H1 (cell line): ENCODE measurements at regions not wholly inside any gene's neighbourhood (a gene's known extent, or its start where the extent isn't known, plus 50 kb on each side); places are given as distances from the start of the nearest gene placed in this dataset.

Experiments used
- CTCF ChIA-PET: fragments of 300-600 bp; sonication (Branson Sonifier 250); formaldehyde crosslinking; loops from one replicate; lab custom pipeline; 2021; ENCODE audit not compliant: partially characterized antibody; lab: Charles Lee
- POLR2A ChIA-PET: fragments of 300-600 bp; sonication (Branson Sonifier 250); formaldehyde crosslinking; loops from one replicate; lab custom pipeline; 2021; ENCODE audit warnings: inconsistent platforms; ENCODE audit not compliant: partially characterized antibody; lab: Charles Lee
- DNase-seq, 2 experiments: peaks; one replicate each; pipeline versions ENCODE4 v3.0.0 to v3.0.0-alpha.2; 2010 to 2022; ENCODE audit warnings: low spot score in 2 of 2, low read depth in 1 of 2, mixed read lengths in 1 of 2
- FAIRE-seq: peaks from 2 replicates; lab custom pipeline; 2011; peaks lifted over from hg19 to GRCh38; lab: Jason Lieb, UNC
- H2AFZ ChIP-seq: 2 replicates; pipeline ENCODE4 v1.8.1; 2012; ENCODE audit warnings: low read length, inconsistent platforms
- H2AK5ac ChIP-seq: 2 replicates; pipeline ENCODE4 v1.6.1; 2013; ENCODE audit warnings: low read depth, low read length
- H2BK120ac ChIP-seq: replicated peaks from 2 replicates; pipeline ENCODE3; 2013; ENCODE audit warnings: low read depth, low read length, inconsistent platforms
- H2BK12ac ChIP-seq: 2 replicates; pipeline ENCODE4 v1.6.1; 2013; ENCODE audit warnings: low read depth, low read length
- H2BK15ac ChIP-seq: 2 replicates; pipeline ENCODE4 v1.6.1; 2013; ENCODE audit warnings: low read length
- H2BK20ac ChIP-seq: 2 replicates; pipeline ENCODE4 v1.6.1; 2013; ENCODE audit warnings: low read length
- H2BK5ac ChIP-seq: 2 replicates; pipeline ENCODE4 v1.6.1; 2013; ENCODE audit warnings: low read depth, low read length
- H3K14ac ChIP-seq: 2 replicates; pipeline ENCODE4 v1.6.1; 2013; ENCODE audit warnings: inconsistent platforms; ENCODE audit not compliant: insufficient read length
- H3K18ac ChIP-seq: 2 replicates; pipeline ENCODE4 v1.6.1; 2013; ENCODE audit warnings: low read length; ENCODE audit errors: extremely low read depth
- H3K23ac ChIP-seq: 2 replicates; pipeline ENCODE4 v1.6.1; 2013; ENCODE audit warnings: inconsistent platforms; ENCODE audit not compliant: insufficient read length
- H3K23me2 ChIP-seq: 2 replicates; pipeline ENCODE4 v1.6.1; 2013; ENCODE audit warnings: low read depth, low read length
- H3K27ac ChIP-seq: 2 replicates; pipeline ENCODE4 v1.6.1; 2011; ENCODE audit warnings: low read depth, low read length, inconsistent platforms
- H3K27me3 ChIP-seq, 4 experiments: replicated peaks in 1 of 4; 1 replicate in 1 of 4; 2 replicates in 3 of 4; pipeline versions ENCODE4 v1.6.1 to v1.8.1; 2011 to 2013; ENCODE audit warnings: low read length in 3 of 4, mild to moderate bottlenecking in 3 of 4, inconsistent platforms in 2 of 4, mixed read lengths in 2 of 4, moderate library complexity in 1 of 4; ENCODE audit not compliant: control insufficient read depth in 3 of 4, insufficient read depth in 3 of 4; ENCODE audit errors: extremely low read depth in 1 of 4
- H3K36me3 ChIP-seq, 4 experiments: 2 replicates each; pipeline versions ENCODE4 v1.6.1 to v1.8.1; 2011 to 2013; ENCODE audit warnings: mild to moderate bottlenecking in 4 of 4, low read length in 3 of 4, moderate library complexity in 2 of 4, control low read depth in 1 of 4, inconsistent platforms in 1 of 4; ENCODE audit not compliant: insufficient read depth in 4 of 4, control insufficient read depth in 2 of 4
- H3K4ac ChIP-seq: replicated peaks from 2 replicates; pipeline ENCODE3; 2013; ENCODE audit warnings: low read length, low read depth, mixed read lengths, inconsistent platforms; ENCODE audit not compliant: insufficient read length
- H3K4me1 ChIP-seq, 4 experiments: replicated peaks in 1 of 4; 1 replicate in 1 of 4; 2 replicates in 3 of 4; pipeline versions ENCODE4 v1.6.1 to v1.8.1; 2011 to 2013; ENCODE audit warnings: low read length in 3 of 4, inconsistent platforms in 2 of 4, mixed read lengths in 1 of 4; ENCODE audit not compliant: insufficient read depth in 4 of 4, control insufficient read depth in 3 of 4
- H3K4me2 ChIP-seq, 2 experiments: 2 replicates each; pipeline versions ENCODE4 v1.6.1 to v1.8.1; 2011 to 2013; ENCODE audit warnings: low read depth in 2 of 2, low read length in 2 of 2, control low read depth in 1 of 2, inconsistent platforms in 1 of 2, mild to moderate bottlenecking in 1 of 2; ENCODE audit not compliant: insufficient read depth in 1 of 2
- H3K4me3 ChIP-seq, 4 experiments: fragments of 200-600, 300-600 bp in 1 of 4; sonication (generic), shearing (Covaris generic), sonication (Bioruptor Twin) in 1 of 4; 2 replicates each; pipeline versions ENCODE4 v1.5.1 to v1.8.1; 2011 to 2016; ENCODE audit warnings: low read length in 4 of 4, low read depth in 3 of 4, control low read depth in 2 of 4, inconsistent platforms in 2 of 4, mild to moderate bottlenecking in 2 of 4, mixed read lengths in 1 of 4, moderate library complexity in 1 of 4; ENCODE audit not compliant: insufficient read depth in 2 of 4; ENCODE audit errors: extremely low read depth in 1 of 4
- H3K56ac ChIP-seq: replicated peaks from 2 replicates; pipeline ENCODE3; 2013; ENCODE audit warnings: low read depth, mild to moderate bottlenecking, mixed read lengths, low read length, inconsistent platforms; ENCODE audit not compliant: insufficient read length
- H3K79me1 ChIP-seq: 2 replicates; pipeline ENCODE4 v1.6.1; 2013; ENCODE audit warnings: low read depth, low read length, control low read depth
- H3K79me2 ChIP-seq, 2 experiments: 2 replicates each; pipeline versions ENCODE4 v1.6.1 to v1.8.1; 2012 to 2013; ENCODE audit warnings: low read length in 2 of 2, mild to moderate bottlenecking in 2 of 2, inconsistent platforms in 1 of 2; ENCODE audit not compliant: insufficient read depth in 2 of 2, control insufficient read depth in 1 of 2
- H3K9ac ChIP-seq, 4 experiments: replicated peaks in 1 of 4; 1 replicate in 1 of 4; 2 replicates in 3 of 4; pipeline versions ENCODE4 v1.6.1 to v1.8.1; 2011 to 2013; ENCODE audit warnings: low read depth in 3 of 4, low read length in 3 of 4, control low read depth in 2 of 4, mild to moderate bottlenecking in 2 of 4, moderate library complexity in 2 of 4, inconsistent platforms in 1 of 4; ENCODE audit errors: extremely low read depth in 1 of 4
- H3K9me3 ChIP-seq, 2 experiments: 2 replicates each; pipeline versions ENCODE4 v1.6.1 to v1.8.1; 2012 to 2013; ENCODE audit warnings: mild to moderate bottlenecking in 2 of 2, moderate library complexity in 2 of 2, control low read depth in 1 of 2, inconsistent platforms in 1 of 2, low read depth in 1 of 2, low read length in 1 of 2, mixed read lengths in 1 of 2; ENCODE audit not compliant: insufficient read depth in 2 of 2
- H4K20me1 ChIP-seq, 2 experiments: replicated peaks in 1 of 2; 2 replicates each; pipeline versions ENCODE3 to v1.8.1; 2011 to 2013; ENCODE audit warnings: inconsistent platforms in 2 of 2, low read length in 2 of 2, mild to moderate bottlenecking in 1 of 2; ENCODE audit not compliant: insufficient read depth in 2 of 2, control insufficient read depth in 1 of 2
- H4K5ac ChIP-seq: 2 replicates; pipeline ENCODE4 v1.6.1; 2013; ENCODE audit warnings: low read length, low read depth, mixed read lengths, inconsistent platforms; ENCODE audit not compliant: insufficient read length
- H4K8ac ChIP-seq: 2 replicates; pipeline ENCODE4 v1.8.0; 2013; ENCODE audit warnings: mild to moderate bottlenecking, moderate library complexity, low read length, inconsistent platforms; ENCODE audit not compliant: insufficient read depth; ENCODE audit errors: extremely low read depth
- H4K91ac ChIP-seq: replicated peaks from 2 replicates; pipeline ENCODE3; 2013; ENCODE audit warnings: low read length, mixed read lengths, inconsistent platforms; ENCODE audit not compliant: insufficient read length
- CEBPB ChIP-seq: IDR thresholded peaks from 2 replicates; pipeline ENCODE4 v1.6.1; 2012; ENCODE audit warnings: low read depth, low read length
- CHD1 ChIP-seq: IDR thresholded peaks from 2 replicates; pipeline ENCODE4 v1.6.1; 2012; ENCODE audit warnings: low read depth, low read length, improper control_type of control experiment
- CTBP2 ChIP-seq: IDR thresholded peaks from 2 replicates; pipeline ENCODE4 v1.7.0; 2011; ENCODE audit warnings: borderline replicate concordance, mild to moderate bottlenecking, moderate library complexity, mixed read lengths, low read length; ENCODE audit not compliant: insufficient read depth, insufficient read length
- HDAC2 ChIP-seq, 2 experiments: fragments of 300-600 bp in 1 of 2; sonication (generic) in 1 of 2; IDR thresholded peaks; 2 replicates each; pipeline ENCODE4 v1.6.1; 2011 to 2012; ENCODE audit warnings: low read depth in 2 of 2, low read length in 2 of 2, mild to moderate bottlenecking in 2 of 2, moderate library complexity in 2 of 2, borderline replicate concordance in 1 of 2, inconsistent platforms in 1 of 2
- JUN ChIP-seq: IDR thresholded peaks from 2 replicates; pipeline ENCODE4 v1.6.1; 2011; ENCODE audit warnings: low read depth, mild to moderate bottlenecking, improper control_type of control experiment, low read length
- MAX ChIP-seq: IDR thresholded peaks from 2 replicates; pipeline ENCODE4 v1.6.1; 2012; ENCODE audit warnings: inconsistent platforms
- POU5F1 ChIP-seq: IDR thresholded peaks from 2 replicates; pipeline ENCODE4 v1.6.1; 2011; ENCODE audit warnings: low read depth, mild to moderate bottlenecking, low read length, moderate library complexity
- SP2 ChIP-seq: IDR thresholded peaks from 2 replicates; pipeline ENCODE4 v1.6.1; 2012; ENCODE audit warnings: mild to moderate bottlenecking, low read length, inconsistent platforms
- SP4 ChIP-seq: IDR thresholded peaks from 2 replicates; pipeline ENCODE4 v1.6.1; 2012; ENCODE audit warnings: low read length, inconsistent platforms
- SRF ChIP-seq: IDR thresholded peaks from 2 replicates; pipeline ENCODE4 v1.6.1; 2011; ENCODE audit warnings: mild to moderate bottlenecking, low read depth, low read length, moderate library complexity
- TAF7 ChIP-seq: optimal IDR thresholded peaks from 2 replicates; pipeline ENCODE3; 2011; ENCODE audit warnings: low read depth, mild to moderate bottlenecking, inconsistent platforms, low read length, moderate library complexity, borderline replicate concordance
- WGBS, 2 experiments: shearing (Covaris generic) in 1 of 2; methylation state at CpG; one replicate each; pipeline versions ENCODE4 v1.1.6 to v1.1.7; 2013 to 2015; ENCODE audit warnings: low lambda C conversion rate in 2 of 2, mixed read lengths in 2 of 2, inconsistent platforms in 1 of 2, low coverage in 1 of 2, missing lambda C conversion rate in 1 of 2; ENCODE audit not compliant: insufficient replicate concordance in 2 of 2, insufficient coverage in 1 of 2, insufficient read length in 1 of 2; ENCODE audit errors: extremely low coverage in 1 of 2, missing lambda C conversion rate in 1 of 2; 5-methylcytosine and 5-hydroxymethylcytosine counted together
- TF ChIP-seq, protein P1 (sequence below), 3 experiments: IDR thresholded peaks; 1 replicate in 2 of 3; 2 replicates in 1 of 3; pipeline versions ENCODE4 v1.5.1 to v1.6.1; 2011; ENCODE audit warnings: low read length in 3 of 3, mild to moderate bottlenecking in 3 of 3, inconsistent platforms in 2 of 3, low read depth in 1 of 3, moderate library complexity in 1 of 3; ENCODE audit not compliant: insufficient read depth in 1 of 3; ENCODE audit errors: control extremely low read depth in 1 of 3

- Histone ChIP-seq H2AFZ (no peak overlapping the region), H2BK12ac (no peak overlapping the region)
Observed at GRCh38 chr3:43844757-43845156, 154.0 kb downstream of the ABHD5 start.

More at GRCh38 chr3:43844757-43845156, 154.0 kb downstream of the ABHD5 start:
- no peaks in the 10 kb centered on the region for H3K36me3 ChIP-seq
- WGBS, 2 experiments: 84% methylated on average over 3 of the region's 3 CpGs; no CpG with 5 or more reads in 1 of the 2 experiments
- no peak overlapping the region for H3K4me2 ChIP-seq
- H2BK5ac ChIP-seq: no peak overlapping the region
- H3K56ac ChIP-seq: no peak overlapping the region
- H4K5ac ChIP-seq: no peak overlapping the region
- no peak overlapping the region for H3K18ac ChIP-seq
- TF ChIP-seq MAX: no peak
- TF ChIP-seq JUN: no peak
- TF ChIP-seq SP2: no peak
- TF ChIP-seq TAF7: no peak
- TF ChIP-seq HDAC2 (IDR thresholded peaks at IDR 0.05; ENCODE audit: borderline replicate concordance in 1 of 2, low read depth in 2 of 2, low read length in 2 of 2): no peak
- no peak for TF ChIP-seq CEBPB
- TF ChIP-seq SP4: no peak
- TF ChIP-seq CTBP2: no peak
- TF ChIP-seq CHD1: no peak
- TF ChIP-seq, protein P1, sequence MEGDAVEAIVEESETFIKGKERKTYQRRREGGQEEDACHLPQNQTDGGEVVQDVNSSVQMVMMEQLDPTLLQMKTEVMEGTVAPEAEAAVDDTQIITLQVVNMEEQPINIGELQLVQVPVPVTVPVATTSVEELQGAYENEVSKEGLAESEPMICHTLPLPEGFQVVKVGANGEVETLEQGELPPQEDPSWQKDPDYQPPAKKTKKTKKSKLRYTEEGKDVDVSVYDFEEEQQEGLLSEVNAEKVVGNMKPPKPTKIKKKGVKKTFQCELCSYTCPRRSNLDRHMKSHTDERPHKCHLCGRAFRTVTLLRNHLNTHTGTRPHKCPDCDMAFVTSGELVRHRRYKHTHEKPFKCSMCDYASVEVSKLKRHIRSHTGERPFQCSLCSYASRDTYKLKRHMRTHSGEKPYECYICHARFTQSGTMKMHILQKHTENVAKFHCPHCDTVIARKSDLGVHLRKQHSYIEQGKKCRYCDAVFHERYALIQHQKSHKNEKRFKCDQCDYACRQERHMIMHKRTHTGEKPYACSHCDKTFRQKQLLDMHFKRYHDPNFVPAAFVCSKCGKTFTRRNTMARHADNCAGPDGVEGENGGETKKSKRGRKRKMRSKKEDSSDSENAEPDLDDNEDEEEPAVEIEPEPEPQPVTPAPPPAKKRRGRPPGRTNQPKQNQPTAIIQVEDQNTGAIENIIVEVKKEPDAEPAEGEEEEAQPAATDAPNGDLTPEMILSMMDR (IDR thresholded peaks at IDR 0.05; ENCODE audit: control extremely low read depth in 1 of 3, insufficient read depth in 1 of 3, low read depth in 1 of 3, low read length in 3 of 3): no peak
- no peak for TF ChIP-seq SRF
- no peak for TF ChIP-seq POU5F1
- no peak for DNase-seq
- H3K23ac ChIP-seq: no peak overlapping the region
- no peak overlapping the region for H2BK15ac ChIP-seq
- no peak overlapping the region for H3K14ac ChIP-seq
- H4K8ac ChIP-seq: no peak overlapping the region
- no peak overlapping the region for H2BK120ac ChIP-seq
- FAIRE-seq: no peak
- no peak overlapping the region for H4K91ac ChIP-seq
- no peak overlapping the region for H3K4me3 ChIP-seq
- H3K23me2 ChIP-seq: no peaks in the 10 kb centered on the region
- no peaks in the 10 kb centered on the region for H3K9me3 ChIP-seq
- H3K9ac ChIP-seq: no peak overlapping the region
- no peak overlapping the region for H3K27ac ChIP-seq
- ChIA-PET CTCF (interaction anchor here (1.1 to 5.9 kb wide), 3 partner anchors 11 to 341 kb away, joined by 3 to 66 read pairs (median 3); no protein-coding TSS in a partner anchor), POLR2A (no interaction called here)
- no peaks in the 10 kb centered on the region for H3K79me2 ChIP-seq
- H4K20me1 ChIP-seq: no peaks in the 10 kb centered on the region
- no peaks in the 10 kb centered on the region for H3K27me3 ChIP-seq
- H2BK20ac ChIP-seq: no peak overlapping the region
- no peaks in the 10 kb centered on the region for H3K4me1 ChIP-seq
- H3K4ac ChIP-seq: no peak overlapping the region
- no peak overlapping the region for H2AK5ac ChIP-seq
- H3K79me1 ChIP-seq: no peaks in the 10 kb centered on the region
